H1 (cell line): ENCODE measurements at regions not wholly inside any gene's neighbourhood (a gene's known extent, or its start where the extent isn't known, plus 50 kb on each side); places are given as distances from the start of the nearest gene placed in this dataset.

ENCODE experiments used
- CTCF ChIA-PET: fragments of 300-600 bp; sonication (Branson Sonifier 250); formaldehyde crosslinking; loops from one replicate; lab custom pipeline; 2021; ENCODE audit not compliant: partially characterized antibody; lab: Charles Lee
- POLR2A ChIA-PET: fragments of 300-600 bp; sonication (Branson Sonifier 250); formaldehyde crosslinking; loops from one replicate; lab custom pipeline; 2021; ENCODE audit warnings: inconsistent platforms; ENCODE audit not compliant: partially characterized antibody; lab: Charles Lee
- DNase-seq, 2 experiments: peaks; one replicate each; pipeline versions ENCODE4 v3.0.0 to v3.0.0-alpha.2; 2010 to 2022; ENCODE audit warnings: low spot score in 2 of 2, low read depth in 1 of 2, mixed read lengths in 1 of 2
- FAIRE-seq: peaks from 2 replicates; lab custom pipeline; 2011; peaks lifted over from hg19 to GRCh38; lab: Jason Lieb, UNC
- H2AFZ ChIP-seq: 2 replicates; pipeline ENCODE4 v1.8.1; 2012; ENCODE audit warnings: low read length, inconsistent platforms
- H2AK5ac ChIP-seq: 2 replicates; pipeline ENCODE4 v1.6.1; 2013; ENCODE audit warnings: low read depth, low read length
- H2BK120ac ChIP-seq: replicated peaks from 2 replicates; pipeline ENCODE3; 2013; ENCODE audit warnings: low read depth, low read length, inconsistent platforms
- H2BK12ac ChIP-seq: 2 replicates; pipeline ENCODE4 v1.6.1; 2013; ENCODE audit warnings: low read depth, low read length
- H2BK15ac ChIP-seq: 2 replicates; pipeline ENCODE4 v1.6.1; 2013; ENCODE audit warnings: low read length
- H2BK20ac ChIP-seq: 2 replicates; pipeline ENCODE4 v1.6.1; 2013; ENCODE audit warnings: low read length
- H2BK5ac ChIP-seq: 2 replicates; pipeline ENCODE4 v1.6.1; 2013; ENCODE audit warnings: low read depth, low read length
- H3K14ac ChIP-seq: 2 replicates; pipeline ENCODE4 v1.6.1; 2013; ENCODE audit warnings: inconsistent platforms; ENCODE audit not compliant: insufficient read length
- H3K18ac ChIP-seq: 2 replicates; pipeline ENCODE4 v1.6.1; 2013; ENCODE audit warnings: low read length; ENCODE audit errors: extremely low read depth
- H3K23ac ChIP-seq: 2 replicates; pipeline ENCODE4 v1.6.1; 2013; ENCODE audit warnings: inconsistent platforms; ENCODE audit not compliant: insufficient read length
- H3K23me2 ChIP-seq: 2 replicates; pipeline ENCODE4 v1.6.1; 2013; ENCODE audit warnings: low read depth, low read length
- H3K27ac ChIP-seq: 2 replicates; pipeline ENCODE4 v1.6.1; 2011; ENCODE audit warnings: low read depth, low read length, inconsistent platforms
- H3K27me3 ChIP-seq, 4 experiments: replicated peaks in 1 of 4; 1 replicate in 1 of 4; 2 replicates in 3 of 4; pipeline versions ENCODE4 v1.6.1 to v1.8.1; 2011 to 2013; ENCODE audit warnings: low read length in 3 of 4, mild to moderate bottlenecking in 3 of 4, inconsistent platforms in 2 of 4, mixed read lengths in 2 of 4, moderate library complexity in 1 of 4; ENCODE audit not compliant: control insufficient read depth in 3 of 4, insufficient read depth in 3 of 4; ENCODE audit errors: extremely low read depth in 1 of 4
- H3K36me3 ChIP-seq, 4 experiments: 2 replicates each; pipeline versions ENCODE4 v1.6.1 to v1.8.1; 2011 to 2013; ENCODE audit warnings: mild to moderate bottlenecking in 4 of 4, low read length in 3 of 4, moderate library complexity in 2 of 4, control low read depth in 1 of 4, inconsistent platforms in 1 of 4; ENCODE audit not compliant: insufficient read depth in 4 of 4, control insufficient read depth in 2 of 4
- H3K4ac ChIP-seq: replicated peaks from 2 replicates; pipeline ENCODE3; 2013; ENCODE audit warnings: low read length, low read depth, mixed read lengths, inconsistent platforms; ENCODE audit not compliant: insufficient read length
- H3K4me1 ChIP-seq, 4 experiments: replicated peaks in 1 of 4; 1 replicate in 1 of 4; 2 replicates in 3 of 4; pipeline versions ENCODE4 v1.6.1 to v1.8.1; 2011 to 2013; ENCODE audit warnings: low read length in 3 of 4, inconsistent platforms in 2 of 4, mixed read lengths in 1 of 4; ENCODE audit not compliant: insufficient read depth in 4 of 4, control insufficient read depth in 3 of 4
- H3K4me2 ChIP-seq, 2 experiments: 2 replicates each; pipeline versions ENCODE4 v1.6.1 to v1.8.1; 2011 to 2013; ENCODE audit warnings: low read depth in 2 of 2, low read length in 2 of 2, control low read depth in 1 of 2, inconsistent platforms in 1 of 2, mild to moderate bottlenecking in 1 of 2; ENCODE audit not compliant: insufficient read depth in 1 of 2
- H3K4me3 ChIP-seq, 4 experiments: fragments of 200-600, 300-600 bp in 1 of 4; sonication (generic), shearing (Covaris generic), sonication (Bioruptor Twin) in 1 of 4; 2 replicates each; pipeline versions ENCODE4 v1.5.1 to v1.8.1; 2011 to 2016; ENCODE audit warnings: low read length in 4 of 4, low read depth in 3 of 4, control low read depth in 2 of 4, inconsistent platforms in 2 of 4, mild to moderate bottlenecking in 2 of 4, mixed read lengths in 1 of 4, moderate library complexity in 1 of 4; ENCODE audit not compliant: insufficient read depth in 2 of 4; ENCODE audit errors: extremely low read depth in 1 of 4
- H3K56ac ChIP-seq: replicated peaks from 2 replicates; pipeline ENCODE3; 2013; ENCODE audit warnings: low read depth, mild to moderate bottlenecking, mixed read lengths, low read length, inconsistent platforms; ENCODE audit not compliant: insufficient read length
- H3K79me1 ChIP-seq: 2 replicates; pipeline ENCODE4 v1.6.1; 2013; ENCODE audit warnings: low read depth, low read length, control low read depth
- H3K79me2 ChIP-seq, 2 experiments: 2 replicates each; pipeline versions ENCODE4 v1.6.1 to v1.8.1; 2012 to 2013; ENCODE audit warnings: low read length in 2 of 2, mild to moderate bottlenecking in 2 of 2, inconsistent platforms in 1 of 2; ENCODE audit not compliant: insufficient read depth in 2 of 2, control insufficient read depth in 1 of 2
- H3K9ac ChIP-seq, 4 experiments: replicated peaks in 1 of 4; 1 replicate in 1 of 4; 2 replicates in 3 of 4; pipeline versions ENCODE4 v1.6.1 to v1.8.1; 2011 to 2013; ENCODE audit warnings: low read depth in 3 of 4, low read length in 3 of 4, control low read depth in 2 of 4, mild to moderate bottlenecking in 2 of 4, moderate library complexity in 2 of 4, inconsistent platforms in 1 of 4; ENCODE audit errors: extremely low read depth in 1 of 4
- H3K9me3 ChIP-seq, 2 experiments: 2 replicates each; pipeline versions ENCODE4 v1.6.1 to v1.8.1; 2012 to 2013; ENCODE audit warnings: mild to moderate bottlenecking in 2 of 2, moderate library complexity in 2 of 2, control low read depth in 1 of 2, inconsistent platforms in 1 of 2, low read depth in 1 of 2, low read length in 1 of 2, mixed read lengths in 1 of 2; ENCODE audit not compliant: insufficient read depth in 2 of 2
- H4K20me1 ChIP-seq, 2 experiments: replicated peaks in 1 of 2; 2 replicates each; pipeline versions ENCODE3 to v1.8.1; 2011 to 2013; ENCODE audit warnings: inconsistent platforms in 2 of 2, low read length in 2 of 2, mild to moderate bottlenecking in 1 of 2; ENCODE audit not compliant: insufficient read depth in 2 of 2, control insufficient read depth in 1 of 2
- H4K5ac ChIP-seq: 2 replicates; pipeline ENCODE4 v1.6.1; 2013; ENCODE audit warnings: low read length, low read depth, mixed read lengths, inconsistent platforms; ENCODE audit not compliant: insufficient read length
- H4K8ac ChIP-seq: 2 replicates; pipeline ENCODE4 v1.8.0; 2013; ENCODE audit warnings: mild to moderate bottlenecking, moderate library complexity, low read length, inconsistent platforms; ENCODE audit not compliant: insufficient read depth; ENCODE audit errors: extremely low read depth
- H4K91ac ChIP-seq: replicated peaks from 2 replicates; pipeline ENCODE3; 2013; ENCODE audit warnings: low read length, mixed read lengths, inconsistent platforms; ENCODE audit not compliant: insufficient read length
- CBX5 ChIP-seq: fragments of 300-800, 300-1000 bp; sonication (generic); IDR thresholded peaks from 2 replicates; pipeline ENCODE4 v1.7.1; 2016; ENCODE audit warnings: antibody characterized with exemption, low read length, low read depth
- HDAC2 ChIP-seq, 2 experiments: fragments of 300-600 bp in 1 of 2; sonication (generic) in 1 of 2; IDR thresholded peaks; 2 replicates each; pipeline ENCODE4 v1.6.1; 2011 to 2012; ENCODE audit warnings: low read depth in 2 of 2, low read length in 2 of 2, mild to moderate bottlenecking in 2 of 2, moderate library complexity in 2 of 2, borderline replicate concordance in 1 of 2, inconsistent platforms in 1 of 2
- JUND ChIP-seq: IDR thresholded peaks from 2 replicates; pipeline ENCODE4 v1.6.1; 2011; ENCODE audit warnings: mild to moderate bottlenecking, improper control_type of control experiment, low read length
- MAX ChIP-seq: IDR thresholded peaks from 2 replicates; pipeline ENCODE4 v1.6.1; 2012; ENCODE audit warnings: inconsistent platforms
- POLR2AphosphoS5 ChIP-seq: IDR thresholded peaks from 2 replicates; pipeline ENCODE4 v1.6.1; 2011; ENCODE audit warnings: low read depth, low read length
- SAP30 ChIP-seq: fragments of 300-600 bp; sonication (generic); IDR thresholded peaks from 2 replicates; pipeline ENCODE4 v1.7.1; 2012; ENCODE audit warnings: low read length, moderate library complexity, mild to moderate bottlenecking, inconsistent platforms; ENCODE audit not compliant: insufficient read depth, insufficient replicate concordance
- SIX5 ChIP-seq: IDR thresholded peaks from 2 replicates; pipeline ENCODE4 v1.6.1; 2011; ENCODE audit warnings: mild to moderate bottlenecking, low read depth, low read length
- TAF7 ChIP-seq: optimal IDR thresholded peaks from 2 replicates; pipeline ENCODE3; 2011; ENCODE audit warnings: low read depth, mild to moderate bottlenecking, inconsistent platforms, low read length, moderate library complexity, borderline replicate concordance
- TCF12 ChIP-seq: IDR thresholded peaks from 2 replicates; pipeline ENCODE4 v1.6.1; 2011; ENCODE audit warnings: low read depth, mild to moderate bottlenecking, low read length
- WGBS, 2 experiments: shearing (Covaris generic) in 1 of 2; methylation state at CpG; one replicate each; pipeline versions ENCODE4 v1.1.6 to v1.1.7; 2013 to 2015; ENCODE audit warnings: low lambda C conversion rate in 2 of 2, mixed read lengths in 2 of 2, inconsistent platforms in 1 of 2, low coverage in 1 of 2, missing lambda C conversion rate in 1 of 2; ENCODE audit not compliant: insufficient replicate concordance in 2 of 2, insufficient coverage in 1 of 2, insufficient read length in 1 of 2; ENCODE audit errors: extremely low coverage in 1 of 2, missing lambda C conversion rate in 1 of 2; 5-methylcytosine and 5-hydroxymethylcytosine counted together

- Histone ChIP-seq H2BK5ac (no peak overlapping the region), H2BK15ac (no peak overlapping the region), H2AK5ac (no peak overlapping the region), H3K9ac (no peak overlapping the region), H3K4ac (no peak overlapping the region), H3K4me3 (no peak overlapping the region), H4K8ac (no peak overlapping the region), H2AFZ (no peak overlapping the region), H2BK120ac (no peak overlapping the region), H2BK20ac (no peak overlapping the region), H3K4me2 (no peak overlapping the region), H4K91ac (no peak overlapping the region), H3K4me1 (peaks cover 0 to 3% (median 1%) of the 10 kb centered on the region in 4 experiments; a peak in 2 of 7 replicates), H3K9me3 (no peaks in the 10 kb centered on the region), H3K14ac (no peak overlapping the region), H3K36me3 (no peaks in the 10 kb centered on the region), H3K79me1 (no peaks in the 10 kb centered on the region), H2BK12ac (no peak overlapping the region), H4K5ac (no peak overlapping the region), H3K27me3 (no peaks in the 10 kb centered on the region), H3K23ac (no peak overlapping the region), H3K79me2 (no peaks in the 10 kb centered on the region), H4K20me1 (no peaks in the 10 kb centered on the region), H3K18ac (no peak overlapping the region; the same call in 1 of the 2 replicates), H3K56ac (no peak overlapping the region), H3K23me2 (no peaks in the 10 kb centered on the region), H3K27ac (no peak overlapping the region)
- POLR2A ChIA-PET, result no interaction called here
- FAIRE-seq (no peak), DNase-seq (no peak)
- CTCF ChIA-PET, result interaction anchor here (0.6 kb wide), 1 partner anchor 26 kb away, joined by 3 read pairs; no protein-coding TSS in a partner anchor
- TF ChIP-seq MAX (no peak), CBX5 (no peak), HDAC2 (IDR thresholded peaks at IDR 0.05; ENCODE audit: borderline replicate concordance in 1 of 2, low read depth in 2 of 2, low read length in 2 of 2) (no peak), SIX5 (no peak), POLR2AphosphoS5 (no peak), SAP30 (no peak), TCF12 (no peak), JUND (no peak), TAF7 (no peak)
- WGBS, 2 experiments, result 91% methylated on average over 4 of the region's 4 CpGs; no CpG with 5 or more reads in 1 of the 2 experiments
Observed at GRCh38 chr2:83970217-83970929, 488.7 kb downstream of the SUCLG1 start.
